ENCODE measurements at regions not wholly inside any gene's neighbourhood (a gene's known extent, or its start where the extent isn't known, plus 50 kb on each side); places are given as distances from the start of the nearest gene placed in this dataset.

DNA sequence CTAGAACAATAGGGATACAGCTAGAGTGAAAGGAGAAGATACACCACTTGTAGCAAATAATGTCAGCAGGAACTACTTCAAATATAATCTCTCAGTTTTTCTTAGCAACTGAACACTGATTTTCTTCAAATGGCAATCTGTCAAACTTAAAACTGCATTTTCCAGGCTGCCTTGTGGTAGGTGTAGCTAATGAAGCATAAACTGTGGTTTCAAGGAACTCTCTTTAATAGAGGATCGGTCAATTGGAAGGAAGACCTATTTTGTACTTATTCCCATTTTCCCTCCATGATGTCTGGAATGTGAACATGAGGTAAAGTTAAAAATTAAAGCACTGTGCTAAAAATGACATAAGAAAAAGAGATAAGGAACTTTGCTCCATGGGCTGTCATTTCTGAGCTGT, 1261.9 kb downstream of the PCDH17 start:
- Histone ChIP-seq H3K4me1 (ENCODE audit: insufficient read depth, low read length) (no peaks in the 10 kb centered on the region), H3K36me3 (replicated peaks in 1 of 2; ENCODE audit: control insufficient read depth in 1 of 2, insufficient read depth in 2 of 2, low read length in 2 of 2) (no peaks in the 10 kb centered on the region), H3K9me3 (ENCODE audit: low read length) (no peaks in the 10 kb centered on the region; the same call in 1 of the 2 replicates), H4K20me1 (ENCODE audit: insufficient read depth, low read length) (no peaks in the 10 kb centered on the region), H3K4me2 (ENCODE audit: low read depth, low read length) (no peak overlapping the region), H2AFZ (ENCODE audit: low read length) (no peak overlapping the region), H3K9ac (ENCODE audit: insufficient read depth, low read depth, low read length) (no peak overlapping the region), H3K27me3 (ENCODE audit: control insufficient read depth in 1 of 2, insufficient read depth in 2 of 2, low read length in 2 of 2) (no peaks in the 10 kb centered on the region), H3K4me3 (replicated peaks in 1 of 3; ENCODE audit: insufficient read depth in 1 of 3, low read depth in 2 of 3, low read length in 3 of 3) (no peak overlapping the region), H3K27ac (ENCODE audit: extremely low read length, insufficient read depth, low read length) (no peak overlapping the region), H3K79me2 (ENCODE audit: insufficient read depth, low read length) (no peaks in the 10 kb centered on the region)
- ATAC-seq = no peak
- no TSS peak for BruUV-seq (replicated peaks)
- CTCF ChIA-PET (ENCODE audit: low intra/inter-chr PET ratio, low total read pairs) = no interaction called here
- POLR2A ChIA-PET = no interaction called here
- TF ChIP-seq MED8 (CRISPR knock-in tag; IDR thresholded peaks at IDR 0.05; ENCODE audit: insufficient replicate concordance) = no peak
- TF ChIP-seq ZNF30 (CRISPR knock-in tag; IDR thresholded peaks at IDR 0.05) = no peak
- TF ChIP-seq GPN1 (CRISPR knock-in tag; IDR thresholded peaks at IDR 0.05; ENCODE audit: borderline replicate concordance) = no peak
- TF ChIP-seq ZNF530 (CRISPR knock-in tag; IDR thresholded peaks at IDR 0.05; ENCODE audit: low read depth) = no peak
- TF ChIP-seq, protein P1, sequence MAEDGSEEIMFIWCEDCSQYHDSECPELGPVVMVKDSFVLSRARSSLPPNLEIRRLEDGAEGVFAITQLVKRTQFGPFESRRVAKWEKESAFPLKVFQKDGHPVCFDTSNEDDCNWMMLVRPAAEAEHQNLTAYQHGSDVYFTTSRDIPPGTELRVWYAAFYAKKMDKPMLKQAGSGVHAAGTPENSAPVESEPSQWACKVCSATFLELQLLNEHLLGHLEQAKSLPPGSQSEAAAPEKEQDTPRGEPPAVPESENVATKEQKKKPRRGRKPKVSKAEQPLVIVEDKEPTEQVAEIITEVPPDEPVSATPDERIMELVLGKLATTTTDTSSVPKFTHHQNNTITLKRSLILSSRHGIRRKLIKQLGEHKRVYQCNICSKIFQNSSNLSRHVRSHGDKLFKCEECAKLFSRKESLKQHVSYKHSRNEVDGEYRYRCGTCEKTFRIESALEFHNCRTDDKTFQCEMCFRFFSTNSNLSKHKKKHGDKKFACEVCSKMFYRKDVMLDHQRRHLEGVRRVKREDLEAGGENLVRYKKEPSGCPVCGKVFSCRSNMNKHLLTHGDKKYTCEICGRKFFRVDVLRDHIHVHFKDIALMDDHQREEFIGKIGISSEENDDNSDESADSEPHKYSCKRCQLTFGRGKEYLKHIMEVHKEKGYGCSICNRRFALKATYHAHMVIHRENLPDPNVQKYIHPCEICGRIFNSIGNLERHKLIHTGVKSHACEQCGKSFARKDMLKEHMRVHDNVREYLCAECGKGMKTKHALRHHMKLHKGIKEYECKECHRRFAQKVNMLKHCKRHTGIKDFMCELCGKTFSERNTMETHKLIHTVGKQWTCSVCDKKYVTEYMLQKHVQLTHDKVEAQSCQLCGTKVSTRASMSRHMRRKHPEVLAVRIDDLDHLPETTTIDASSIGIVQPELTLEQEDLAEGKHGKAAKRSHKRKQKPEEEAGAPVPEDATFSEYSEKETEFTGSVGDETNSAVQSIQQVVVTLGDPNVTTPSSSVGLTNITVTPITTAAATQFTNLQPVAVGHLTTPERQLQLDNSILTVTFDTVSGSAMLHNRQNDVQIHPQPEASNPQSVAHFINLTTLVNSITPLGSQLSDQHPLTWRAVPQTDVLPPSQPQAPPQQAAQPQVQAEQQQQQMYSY (CRISPR knock-in tag; IDR thresholded peaks at IDR 0.05) = no peak
- TF ChIP-seq, protein P2, sequence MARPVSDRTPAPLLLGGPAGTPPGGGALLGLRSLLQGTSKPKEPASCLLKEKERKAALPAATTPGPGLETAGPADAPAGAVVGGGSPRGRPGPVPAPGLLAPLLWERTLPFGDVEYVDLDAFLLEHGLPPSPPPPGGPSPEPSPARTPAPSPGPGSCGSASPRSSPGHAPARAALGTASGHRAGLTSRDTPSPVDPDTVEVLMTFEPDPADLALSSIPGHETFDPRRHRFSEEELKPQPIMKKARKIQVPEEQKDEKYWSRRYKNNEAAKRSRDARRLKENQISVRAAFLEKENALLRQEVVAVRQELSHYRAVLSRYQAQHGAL (CRISPR knock-in tag; IDR thresholded peaks at IDR 0.05; ENCODE audit: not compliant biosample characterization) = no peak
- TF ChIP-seq, protein P3, sequence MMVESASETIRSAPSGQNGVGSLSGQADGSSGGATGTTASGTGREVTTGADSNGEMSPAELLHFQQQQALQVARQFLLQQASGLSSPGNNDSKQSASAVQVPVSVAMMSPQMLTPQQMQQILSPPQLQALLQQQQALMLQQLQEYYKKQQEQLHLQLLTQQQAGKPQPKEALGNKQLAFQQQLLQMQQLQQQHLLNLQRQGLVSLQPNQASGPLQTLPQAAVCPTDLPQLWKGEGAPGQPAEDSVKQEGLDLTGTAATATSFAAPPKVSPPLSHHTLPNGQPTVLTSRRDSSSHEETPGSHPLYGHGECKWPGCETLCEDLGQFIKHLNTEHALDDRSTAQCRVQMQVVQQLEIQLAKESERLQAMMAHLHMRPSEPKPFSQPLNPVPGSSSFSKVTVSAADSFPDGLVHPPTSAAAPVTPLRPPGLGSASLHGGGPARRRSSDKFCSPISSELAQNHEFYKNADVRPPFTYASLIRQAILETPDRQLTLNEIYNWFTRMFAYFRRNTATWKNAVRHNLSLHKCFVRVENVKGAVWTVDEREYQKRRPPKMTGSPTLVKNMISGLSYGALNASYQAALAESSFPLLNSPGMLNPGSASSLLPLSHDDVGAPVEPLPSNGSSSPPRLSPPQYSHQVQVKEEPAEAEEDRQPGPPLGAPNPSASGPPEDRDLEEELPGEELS (CRISPR knock-in tag; IDR thresholded peaks at IDR 0.05) = no peak
- TF ChIP-seq RBM39 (IDR thresholded peaks at IDR 0.05; ENCODE audit: low read depth, low read length, poor library complexity, severe bottlenecking) = no peak
- no peak for DNase-seq (ENCODE audit: low spot score)
- intact Hi-C loops (cut with micrococcal nuclease; ENCODE audit: unreplicated experiment) (no loop called here), in situ Hi-C loops (cut with HindIII; ENCODE audit: extremely low pct_ligation_motif_present, low pct_unique_long_range_greater_than_20kb) (no loop called here)
- 7% methylated on average over 1 of the region's 1 CpG for WGBS (ENCODE audit: low lambda C conversion rate)
- FAIRE-seq = no peak

Measured in HepG2 (cell line).